CD14-positive monocyte (primary cell): ENCODE measurements at regions not wholly inside any gene's neighbourhood (a gene's known extent, or its start where the extent isn't known, plus 50 kb on each side); places are given as distances from the start of the nearest gene placed in this dataset.

Source experiments
- DNase-seq, 3 donors: peaks; one replicate each; pipeline ENCODE4 v3.0.0-alpha.2; 2011 to 2022
- H2AFZ ChIP-seq: 2 replicates; pipeline ENCODE4 v1.6.0; 2012; ENCODE audit warnings: mild to moderate bottlenecking, low read depth, low read length, inconsistent platforms; ENCODE audit not compliant: insufficient read depth, poor library complexity, severe bottlenecking
- H3K27ac ChIP-seq, 2 donors: 1 replicate in 1 of 2; 2 replicates in 1 of 2; pipeline ENCODE4 v1.5.1; 2012 to 2013; ENCODE audit warnings: low read length in 2 of 2, control low read depth in 1 of 2, inconsistent platforms in 1 of 2, low read depth in 1 of 2, mild to moderate bottlenecking in 1 of 2
- H3K27me3 ChIP-seq, 2 donors: one replicate each; pipeline versions ENCODE4 v1.6.0 to v1.6.1; 2011 to 2013; ENCODE audit warnings: low read length in 2 of 2; ENCODE audit not compliant: control insufficient read depth in 2 of 2, insufficient read depth in 2 of 2
- H3K36me3 ChIP-seq, 2 donors: replicated peaks in 1 of 2; 1 replicate in 1 of 2; 2 replicates in 1 of 2; pipeline versions ENCODE4 v1.5.1 to v1.6.1; 2012 to 2013; ENCODE audit warnings: low read length in 2 of 2, control low read depth in 1 of 2, inconsistent platforms in 1 of 2, mild to moderate bottlenecking in 1 of 2; ENCODE audit not compliant: insufficient read depth in 2 of 2, control insufficient read depth in 1 of 2
- H3K4me1 ChIP-seq, 2 donors: 1 replicate in 1 of 2; 2 replicates in 1 of 2; pipeline versions ENCODE4 v1.5.1 to v1.6.1; 2012 to 2013; ENCODE audit warnings: low read length in 2 of 2, control low read depth in 1 of 2, inconsistent platforms in 1 of 2, mild to moderate bottlenecking in 1 of 2, moderate library complexity in 1 of 2; ENCODE audit not compliant: insufficient read depth in 2 of 2, control insufficient read depth in 1 of 2
- H3K4me2 ChIP-seq: replicated peaks from 2 replicates; pipeline ENCODE3; 2012; ENCODE audit warnings: low read length, moderate library complexity, mild to moderate bottlenecking; ENCODE audit not compliant: poor library complexity, severe bottlenecking; ENCODE audit errors: extremely low read depth
- H3K4me3 ChIP-seq, 3 experiments: fragments of 200-600 bp in 1 of 3; sonication (generic) in 1 of 3; replicated peaks in 1 of 3; 1 replicate in 2 of 3; 2 replicates in 1 of 3; pipeline ENCODE4 v1.5.1; 2011 to 2013; ENCODE audit warnings: low read length in 3 of 3, mild to moderate bottlenecking in 3 of 3, control low read depth in 2 of 3, low read depth in 2 of 3, inconsistent platforms in 1 of 3, moderate library complexity in 1 of 3
- H3K79me2 ChIP-seq: 2 replicates; pipeline ENCODE4 v1.6.0; 2012; ENCODE audit warnings: mild to moderate bottlenecking, control low read depth, inconsistent platforms, low read length, moderate library complexity; ENCODE audit not compliant: insufficient read depth
- H3K9ac ChIP-seq: 2 replicates; pipeline ENCODE4 v1.6.0; 2017; ENCODE audit warnings: low read length, mild to moderate bottlenecking; ENCODE audit not compliant: insufficient read depth, poor library complexity, severe bottlenecking
- H3K9me3 ChIP-seq, 2 donors: replicated peaks in 1 of 2; 1 replicate in 1 of 2; 2 replicates in 1 of 2; pipeline versions ENCODE4 v1.5.1 to v1.6.1; 2012 to 2013; ENCODE audit warnings: low read length in 2 of 2, control low read depth in 1 of 2; ENCODE audit not compliant: control insufficient read depth in 1 of 2, insufficient read depth in 1 of 2
- H4K20me1 ChIP-seq: 2 replicates; pipeline ENCODE4 v1.6.0; 2012; ENCODE audit warnings: mild to moderate bottlenecking, low read length, control low read depth, moderate library complexity; ENCODE audit not compliant: insufficient read depth
- H3K27ac Mint-ChIP-seq, 7 donors: one replicate each; pipeline ENCODE4 v1.8.0; 2020; ENCODE audit warnings: mild to moderate bottlenecking in 7 of 7, mixed read lengths in 7 of 7, moderate library complexity in 6 of 7, inconsistent platforms in 2 of 7
- H3K27me3 Mint-ChIP-seq, 3 donors: one replicate each; pipeline ENCODE4 v1.8.0; 2021 to 2022; ENCODE audit warnings: low read depth in 3 of 3, mild to moderate bottlenecking in 3 of 3, mixed read lengths in 3 of 3, moderate library complexity in 3 of 3, inconsistent platforms in 1 of 3
- H3K36me3 Mint-ChIP-seq, 2 donors: one replicate each; pipeline ENCODE4 v1.8.0; 2020; ENCODE audit warnings: mixed read lengths in 2 of 2, inconsistent platforms in 1 of 2, mild to moderate bottlenecking in 1 of 2
- H3K4me1 Mint-ChIP-seq: one replicate; pipeline ENCODE4 v1.8.0; 2020; ENCODE audit warnings: mild to moderate bottlenecking, mixed read lengths
- H3K4me3 Mint-ChIP-seq, 2 donors: one replicate each; pipeline ENCODE4 v1.8.0; 2020; ENCODE audit warnings: mild to moderate bottlenecking in 2 of 2, mixed read lengths in 2 of 2, moderate library complexity in 1 of 2
- H3K9me3 Mint-ChIP-seq, 7 donors: one replicate each; pipeline ENCODE4 v1.8.0; 2020 to 2022; ENCODE audit warnings: mixed read lengths in 7 of 7, mild to moderate bottlenecking in 6 of 7, moderate library complexity in 6 of 7, inconsistent platforms in 2 of 7
- WGBS: methylation state at CpG from one replicate; pipeline ENCODE4 v1.1.5; 2013; ENCODE audit warnings: missing lambda C conversion rate; ENCODE audit not compliant: insufficient coverage; 5-methylcytosine and 5-hydroxymethylcytosine counted together
- intact Hi-C, 2 donors: fragments of 100-400 bp; cut with micrococcal nuclease; formaldehyde crosslinking; loops; one replicate each; pipeline versions ENCODE4 v1.15.0 to v1.15.1; 2023
- TF ChIP-seq, protein P1 (sequence below): fragments of 200-600 bp; IDR thresholded peaks from one replicate; pipeline ENCODE4 v1.8.0; 2022; ENCODE audit warnings: antibody characterized with exemption, mild to moderate bottlenecking

DNA sequence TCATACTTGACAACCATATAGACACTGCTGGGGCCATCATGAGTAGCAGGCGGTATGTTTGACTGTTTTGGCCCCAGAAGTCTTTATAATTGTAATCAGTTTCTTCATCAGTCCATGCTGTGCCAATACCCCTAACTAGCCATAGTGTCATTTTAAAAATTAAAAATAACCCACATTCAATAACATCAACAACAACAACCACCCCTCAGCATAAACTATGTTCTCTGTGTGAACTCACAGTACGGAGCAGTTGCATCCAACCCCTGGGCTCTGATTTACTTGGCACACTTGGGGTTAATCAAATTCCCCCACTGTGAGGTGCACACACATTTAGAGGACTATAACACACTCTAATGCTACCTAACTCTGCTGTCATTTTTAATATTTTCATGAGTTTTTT lies 553.7 kb downstream of the USP25 start:
- DNase-seq = no peak
- 84% methylated on average over 2 of the region's 2 CpGs for WGBS
- Histone ChIP-seq H4K20me1 (no peaks in the 10 kb centered on the region), H3K9me3 (no peaks in the 10 kb centered on the region), H3K27me3 (no peaks in the 10 kb centered on the region), H3K4me2 (no peak overlapping the region), H3K9ac (no peak overlapping the region), H3K4me1 (no peaks in the 10 kb centered on the region), H3K4me3 (no peak overlapping the region), H2AFZ (no peak overlapping the region), H3K79me2 (no peaks in the 10 kb centered on the region), H3K36me3 (no peaks in the 10 kb centered on the region), H3K27ac (no peak overlapping the region)
- H3K36me3 Mint-ChIP-seq = no peaks in the 10 kb centered on the region
- TF ChIP-seq, protein P1, sequence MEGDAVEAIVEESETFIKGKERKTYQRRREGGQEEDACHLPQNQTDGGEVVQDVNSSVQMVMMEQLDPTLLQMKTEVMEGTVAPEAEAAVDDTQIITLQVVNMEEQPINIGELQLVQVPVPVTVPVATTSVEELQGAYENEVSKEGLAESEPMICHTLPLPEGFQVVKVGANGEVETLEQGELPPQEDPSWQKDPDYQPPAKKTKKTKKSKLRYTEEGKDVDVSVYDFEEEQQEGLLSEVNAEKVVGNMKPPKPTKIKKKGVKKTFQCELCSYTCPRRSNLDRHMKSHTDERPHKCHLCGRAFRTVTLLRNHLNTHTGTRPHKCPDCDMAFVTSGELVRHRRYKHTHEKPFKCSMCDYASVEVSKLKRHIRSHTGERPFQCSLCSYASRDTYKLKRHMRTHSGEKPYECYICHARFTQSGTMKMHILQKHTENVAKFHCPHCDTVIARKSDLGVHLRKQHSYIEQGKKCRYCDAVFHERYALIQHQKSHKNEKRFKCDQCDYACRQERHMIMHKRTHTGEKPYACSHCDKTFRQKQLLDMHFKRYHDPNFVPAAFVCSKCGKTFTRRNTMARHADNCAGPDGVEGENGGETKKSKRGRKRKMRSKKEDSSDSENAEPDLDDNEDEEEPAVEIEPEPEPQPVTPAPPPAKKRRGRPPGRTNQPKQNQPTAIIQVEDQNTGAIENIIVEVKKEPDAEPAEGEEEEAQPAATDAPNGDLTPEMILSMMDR = no peak
- peak overlapping the region in 1 of 7 donors; percentile 24 for H3K27ac Mint-ChIP-seq
- no peaks in the 10 kb centered on the region for H3K9me3 Mint-ChIP-seq
- no peaks in the 10 kb centered on the region for H3K4me1 Mint-ChIP-seq
- H3K4me3 Mint-ChIP-seq = no peak overlapping the region
- intact Hi-C loops = no loop called here
- H3K27me3 Mint-ChIP-seq = no peaks in the 10 kb centered on the region

DNA sequence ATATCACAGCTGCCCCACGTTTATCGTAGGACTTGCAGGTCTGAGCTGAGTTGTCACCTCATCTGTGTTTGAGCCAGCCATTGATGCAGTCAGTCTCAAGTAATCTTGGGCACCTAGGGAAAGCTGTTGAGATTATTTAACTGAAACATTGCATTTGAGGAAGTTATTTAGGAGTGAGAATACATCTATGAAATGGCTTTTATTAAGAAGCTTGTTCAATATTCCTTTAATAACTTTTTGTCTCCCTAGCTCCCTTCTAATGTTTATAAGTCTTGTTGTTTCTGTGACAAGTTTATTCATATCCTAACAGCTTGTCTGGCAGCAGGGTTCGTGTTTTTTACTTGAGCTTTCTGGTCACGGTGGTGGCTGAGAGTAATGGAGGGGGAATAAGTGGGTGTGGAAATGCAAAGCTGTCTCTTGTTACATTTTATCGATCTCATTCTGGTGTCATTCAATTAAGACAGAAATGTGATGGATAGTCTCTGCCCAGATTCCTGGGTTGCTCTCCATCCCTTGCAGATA lies 555.9 kb downstream of the USP25 start:
- no peak overlapping the region for H3K27ac Mint-ChIP-seq
- H3K36me3 Mint-ChIP-seq = no peaks in the 10 kb centered on the region
- no peaks in the 10 kb centered on the region for H4K20me1 ChIP-seq
- intact Hi-C loops = no loop called here
- no peaks in the 10 kb centered on the region for H3K4me1 ChIP-seq
- H3K36me3 ChIP-seq = no peaks in the 10 kb centered on the region
- no peak overlapping the region for H3K4me3 Mint-ChIP-seq
- H3K27ac ChIP-seq = no peak overlapping the region
- no peak overlapping the region for H3K9ac ChIP-seq
- no peak overlapping the region for H3K4me3 ChIP-seq
- no peaks in the 10 kb centered on the region for H3K79me2 ChIP-seq
- TF ChIP-seq, protein P1 = no peak
- no peak overlapping the region for H3K4me2 ChIP-seq
- no peaks in the 10 kb centered on the region for H3K27me3 Mint-ChIP-seq
- DNase-seq = no peak
- WGBS = 89% methylated on average over 3 of the region's 5 CpGs
- H2AFZ ChIP-seq = no peak overlapping the region
- no peaks in the 10 kb centered on the region for H3K4me1 Mint-ChIP-seq
- H3K9me3 Mint-ChIP-seq = peaks cover 0 to 1% (median 0%) of the 10 kb centered on the region in 7 donors
- H3K9me3 ChIP-seq = no peaks in the 10 kb centered on the region
- no peaks in the 10 kb centered on the region for H3K27me3 ChIP-seq
